Osteoblast (primary cell): ENCODE measurements at regions not wholly inside any gene's neighbourhood (a gene's known extent, or its start where the extent isn't known, plus 50 kb on each side); places are given as distances from the start of the nearest gene placed in this dataset.

ENCODE experiments used
- DNase-seq: peaks from one replicate; pipeline ENCODE4 v3.0.0; 2011; ENCODE audit warnings: low spot score, mixed read lengths; ENCODE audit not compliant: insufficient read length; ENCODE audit errors: missing footprints
- H2AFZ ChIP-seq: 2 replicates; pipeline ENCODE4 v1.6.0; 2011; ENCODE audit warnings: mild to moderate bottlenecking, low read length
- H3K27ac ChIP-seq: 2 replicates; pipeline ENCODE4 v1.5.1; 2011; ENCODE audit warnings: mild to moderate bottlenecking, low read depth, low read length, moderate library complexity
- H3K27me3 ChIP-seq: 2 replicates; pipeline ENCODE4 v1.6.0; 2012; ENCODE audit warnings: mild to moderate bottlenecking, control low read depth, inconsistent platforms, low read length, moderate library complexity; ENCODE audit not compliant: insufficient read depth
- H3K36me3 ChIP-seq: 2 replicates; pipeline ENCODE4 v1.5.1; 2011; ENCODE audit warnings: mild to moderate bottlenecking, low read length, control low read depth, moderate library complexity; ENCODE audit not compliant: insufficient read depth
- H3K4me1 ChIP-seq: 2 replicates; pipeline ENCODE4 v1.5.1; 2011; ENCODE audit warnings: mild to moderate bottlenecking, low read length, control low read depth, moderate library complexity; ENCODE audit not compliant: insufficient read depth
- H3K4me2 ChIP-seq: 2 replicates; pipeline ENCODE4 v1.6.0; 2011; ENCODE audit warnings: mild to moderate bottlenecking, low read length; ENCODE audit not compliant: insufficient read depth
- H3K4me3 ChIP-seq: fragments of 200-600 bp; sonication (generic); 3 replicates; pipeline ENCODE4 v1.5.1; 2012; ENCODE audit warnings: mild to moderate bottlenecking, low read length, inconsistent platforms; ENCODE audit not compliant: insufficient read depth
- H3K79me2 ChIP-seq: 2 replicates; pipeline ENCODE4 v1.6.0; 2012; ENCODE audit warnings: mild to moderate bottlenecking, low read length, control low read depth, inconsistent platforms; ENCODE audit not compliant: insufficient read depth
- H3K9me3 ChIP-seq: 2 replicates; pipeline ENCODE4 v1.5.1; 2011; ENCODE audit warnings: low read depth, low read length, control low read depth
- H4K20me1 ChIP-seq: 2 replicates; pipeline ENCODE4 v1.6.0; 2012; ENCODE audit warnings: mild to moderate bottlenecking, low read length, control low read depth; ENCODE audit not compliant: insufficient read depth
- CTCF ChIP-seq: IDR thresholded peaks from 2 replicates; pipeline ENCODE4 v1.5.1; 2011; ENCODE audit warnings: mild to moderate bottlenecking, low read depth, low read length, moderate library complexity; ENCODE audit errors: extremely low read depth

DNA sequence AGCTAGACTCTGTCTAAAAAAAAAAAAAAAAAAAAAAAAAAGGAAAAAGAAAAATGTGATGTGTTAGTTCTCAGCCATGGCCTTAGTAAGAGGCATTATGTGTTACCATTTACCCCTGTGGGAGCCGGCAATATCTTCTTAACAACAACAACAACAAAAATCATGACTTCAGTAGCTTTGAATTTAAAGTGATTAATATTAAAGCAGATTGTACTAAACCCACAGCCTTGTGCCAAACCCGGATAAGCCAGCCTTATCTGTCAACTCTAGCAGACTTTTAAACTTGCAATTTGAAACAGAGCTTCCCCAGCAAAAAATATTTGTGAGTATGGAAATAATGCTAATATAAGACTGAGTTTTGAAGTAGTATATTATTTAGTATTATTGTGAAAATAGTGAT is 462.1 kb upstream of the GNPDA2 start:
- H3K9me3 ChIP-seq, result no peaks in the 10 kb centered on the region
- no peak for DNase-seq

GRCh38 chr4:45186249-45186648 is 459.9 kb upstream of the GNPDA2 start:
- Histone ChIP-seq H3K4me2 (no peak overlapping the region), H2AFZ (no peak overlapping the region), H3K4me3 (no peak overlapping the region), H3K9me3 (no peaks in the 10 kb centered on the region), H4K20me1 (no peaks in the 10 kb centered on the region), H3K4me1 (no peaks in the 10 kb centered on the region), H3K79me2 (no peaks in the 10 kb centered on the region), H3K36me3 (no peaks in the 10 kb centered on the region), H3K27ac (no peak overlapping the region), H3K27me3 (no peaks in the 10 kb centered on the region)
- no peak for DNase-seq
- no peak for TF ChIP-seq CTCF

More for the DNA sequence above, 462.1 kb upstream of the GNPDA2 start:
- H2AFZ ChIP-seq, result no peak overlapping the region
- H3K4me3 ChIP-seq, result no peak overlapping the region
- no peaks in the 10 kb centered on the region for H3K4me1 ChIP-seq
- no peaks in the 10 kb centered on the region for H4K20me1 ChIP-seq
- H3K27ac ChIP-seq, result no peak overlapping the region
- H3K79me2 ChIP-seq, result no peaks in the 10 kb centered on the region
- TF ChIP-seq CTCF, result no peak
- no peaks in the 10 kb centered on the region for H3K36me3 ChIP-seq
- no peaks in the 10 kb centered on the region for H3K27me3 ChIP-seq
- H3K4me2 ChIP-seq, result no peak overlapping the region

GRCh38 chr4:45183905-45184304 is 457.5 kb upstream of the GNPDA2 start:
- H3K4me1 ChIP-seq, result no peaks in the 10 kb centered on the region
- no peak overlapping the region for H3K4me2 ChIP-seq
- H3K27me3 ChIP-seq, result no peaks in the 10 kb centered on the region
- no peak overlapping the region for H3K27ac ChIP-seq
- TF ChIP-seq CTCF, result no peak
- H4K20me1 ChIP-seq, result no peaks in the 10 kb centered on the region
- H3K4me3 ChIP-seq, result no peak overlapping the region
- H2AFZ ChIP-seq, result no peak overlapping the region
- no peaks in the 10 kb centered on the region for H3K9me3 ChIP-seq
- DNase-seq, result no peak
- H3K79me2 ChIP-seq, result no peaks in the 10 kb centered on the region
- no peaks in the 10 kb centered on the region for H3K36me3 ChIP-seq

GRCh38 chr4:45172636-45173035 is 446.3 kb upstream of the GNPDA2 start:
- no peak overlapping the region for H3K27ac ChIP-seq
- no peaks in the 10 kb centered on the region for H4K20me1 ChIP-seq
- no peak overlapping the region for H3K4me3 ChIP-seq
- H3K4me2 ChIP-seq, result no peak overlapping the region
- H3K9me3 ChIP-seq, result peaks cover 3% of the 10 kb centered on the region
- no peak for DNase-seq
- no peak overlapping the region for H2AFZ ChIP-seq
- no peaks in the 10 kb centered on the region for H3K36me3 ChIP-seq
- TF ChIP-seq CTCF, result no peak
- H3K4me1 ChIP-seq, result no peaks in the 10 kb centered on the region
- H3K27me3 ChIP-seq, result no peaks in the 10 kb centered on the region
- no peaks in the 10 kb centered on the region for H3K79me2 ChIP-seq
